SK-N-SH (cell line): ENCODE measurements at regions not wholly inside any gene's neighbourhood (a gene's known extent, or its start where the extent isn't known, plus 50 kb on each side); places are given as distances from the start of the nearest gene placed in this dataset.

Experiments used
- CTCF ChIA-PET: fragments of 300-600, 350-600 bp; formaldehyde crosslinking; extraction: SDS; loops from one replicate; lab custom pipeline; 2021; lab: Yijun Ruan, JAX
- POLR2A ChIA-PET: fragments of 350-600 bp; sonication (Branson Sonifier 250); formaldehyde crosslinking; extraction: SDS; loops from one replicate; lab custom pipeline; 2020; ENCODE audit warnings: antibody characterized with exemption, inconsistent platforms; lab: Yijun Ruan, JAX
- DNase-seq: peaks from one replicate; pipeline ENCODE4 v3.0.0; 2012
- H2AFZ ChIP-seq: fragments of 200-600 bp; sonication (generic); 2 replicates; pipeline ENCODE4 v1.8.1; 2016; ENCODE audit warnings: antibody characterized with exemption, mild to moderate bottlenecking, low read depth
- H3F3A ChIP-seq: fragments of 200-600 bp; sonication (generic); replicated peaks from 2 replicates; pipeline ENCODE3; 2016; ENCODE audit warnings: antibody characterized with exemption, mild to moderate bottlenecking; ENCODE audit not compliant: insufficient read depth
- H3K27ac ChIP-seq, 2 experiments: fragments of 200-500 bp in 1 of 2; fragments of 200-600 bp in 1 of 2; sonication (Bioruptor generic) in 1 of 2; sonication (generic), shearing (Covaris generic) in 1 of 2; 2 replicates each; pipeline versions ENCODE4 v1.5.1 to v1.6.1; 2014 to 2016; ENCODE audit warnings: low read depth in 2 of 2, inconsistent platforms in 1 of 2, low read length in 1 of 2, mild to moderate bottlenecking in 1 of 2, mixed read lengths in 1 of 2
- H3K27me3 ChIP-seq: fragments of 200-600 bp; sonication (generic), shearing (Covaris generic); 2 replicates; pipeline ENCODE4 v1.6.1; 2016; ENCODE audit warnings: mixed run types; ENCODE audit not compliant: insufficient read depth
- H3K36me3 ChIP-seq, 2 experiments: fragments of 200-500 bp in 1 of 2; fragments of 200-600 bp in 1 of 2; sonication (Bioruptor generic) in 1 of 2; sonication (generic) in 1 of 2; replicated peaks in 1 of 2; 2 replicates each; pipeline versions ENCODE3 to v1.5.1; 2014 to 2016; ENCODE audit warnings: low read length in 1 of 2, mild to moderate bottlenecking in 1 of 2; ENCODE audit not compliant: insufficient read depth in 2 of 2, control insufficient read depth in 1 of 2
- H3K4me1 ChIP-seq, 2 experiments: fragments of 200-500 bp in 1 of 2; fragments of 200-600 bp in 1 of 2; sonication (Bioruptor generic) in 1 of 2; sonication (generic), shearing (Covaris generic) in 1 of 2; 2 replicates each; pipeline versions ENCODE4 v1.5.1 to v1.6.1; 2014 to 2016; ENCODE audit warnings: low read depth in 1 of 2, low read length in 1 of 2, mixed run types in 1 of 2; ENCODE audit not compliant: insufficient read depth in 2 of 2, control insufficient read depth in 1 of 2
- H3K4me2 ChIP-seq: fragments of 200-600 bp; sonication (generic), shearing (Covaris generic); 2 replicates; pipeline ENCODE4 v1.6.1; 2017; ENCODE audit warnings: mixed run types
- H3K4me3 ChIP-seq, 2 experiments: fragments of 200-500 bp in 1 of 2; fragments of 200-600 bp in 1 of 2; sonication (Bioruptor generic) in 1 of 2; sonication (generic), shearing (Covaris generic) in 1 of 2; 2 replicates each; pipeline versions ENCODE4 v1.5.1 to v1.8.1; 2014 to 2016; ENCODE audit warnings: low read depth in 2 of 2, inconsistent platforms in 1 of 2, low read length in 1 of 2, mild to moderate bottlenecking in 1 of 2, mixed read lengths in 1 of 2, moderate library complexity in 1 of 2
- H3K79me2 ChIP-seq: fragments of 200-600 bp; sonication (generic); 2 replicates; pipeline ENCODE4 v1.8.1; 2017; ENCODE audit warnings: mild to moderate bottlenecking; ENCODE audit not compliant: insufficient read depth
- H3K9ac ChIP-seq: fragments of 200-600 bp; sonication (generic); 2 replicates; pipeline ENCODE4 v1.6.1; 2017; ENCODE audit warnings: mixed run types
- H3K9me2 ChIP-seq: fragments of 200-600 bp; sonication (generic); 2 replicates; pipeline ENCODE4 v1.6.1; 2017; ENCODE audit warnings: mixed run types
- H3K9me3 ChIP-seq: fragments of 200-600 bp; sonication (generic); 2 replicates; pipeline ENCODE4 v1.6.1; 2017; ENCODE audit warnings: mixed run types, mild to moderate bottlenecking, moderate library complexity
- H4K20me1 ChIP-seq: fragments of 200-600 bp; sonication (generic); 2 replicates; pipeline ENCODE4 v1.6.1; 2017; ENCODE audit warnings: mild to moderate bottlenecking, mixed run types; ENCODE audit not compliant: insufficient read depth
- CHD2 ChIP-seq: fragments of 150-350 bp; IDR thresholded peaks from 2 replicates; pipeline ENCODE4 v1.6.1; 2018; ENCODE audit warnings: low read length; ENCODE audit not compliant: partially characterized antibody
- CTCF ChIP-seq: fragments of 200-600 bp; sonication (generic); IDR thresholded peaks from 2 replicates; pipeline ENCODE4 v1.6.1; 2017; ENCODE audit warnings: antibody characterized with exemption, mild to moderate bottlenecking, moderate library complexity
- ELF1 ChIP-seq: IDR thresholded peaks from 2 replicates; pipeline ENCODE4 v1.4.0; 2012
- EP300 ChIP-seq, 2 experiments: IDR thresholded peaks; 2 replicates each; pipeline versions ENCODE4 v1.4.0 to v1.6.1; 2012; ENCODE audit warnings: borderline replicate concordance in 1 of 2, low read depth in 1 of 2, low read length in 1 of 2
- FOXJ3 ChIP-seq: sonication (generic); formaldehyde crosslinking; IDR thresholded peaks from 2 replicates; pipeline ENCODE4 v1.5.1; 2020; ENCODE audit warnings: mild to moderate bottlenecking, missing genetic modification reagents
- GATA2 ChIP-seq: sonication (generic); formaldehyde crosslinking; IDR thresholded peaks from 2 replicates; pipeline ENCODE4 v1.5.0; 2020; ENCODE audit warnings: mild to moderate bottlenecking, missing genetic modification reagents
- IRF3 ChIP-seq: fragments of 150-350 bp; IDR thresholded peaks from 2 replicates; pipeline ENCODE4 v1.6.1; 2016; ENCODE audit warnings: mild to moderate bottlenecking, low read depth, low read length
- MEF2A ChIP-seq: IDR thresholded peaks from 2 replicates; pipeline ENCODE4 v1.4.0; 2012; ENCODE audit warnings: low read depth, borderline replicate concordance
- NRF1 ChIP-seq: IDR thresholded peaks from 2 replicates; pipeline ENCODE4 v1.6.1; 2012; ENCODE audit warnings: low read depth, mild to moderate bottlenecking, low read length
- REST ChIP-seq: IDR thresholded peaks from 2 replicates; pipeline ENCODE4 v1.6.1; 2012; ENCODE audit warnings: mild to moderate bottlenecking, low read depth, low read length, moderate library complexity
- RFX5 ChIP-seq: IDR thresholded peaks from 2 replicates; pipeline ENCODE4 v1.6.1; 2012; ENCODE audit warnings: mild to moderate bottlenecking, improper control_type of control experiment, low read length
- SMC3 ChIP-seq: IDR thresholded peaks from 2 replicates; pipeline ENCODE4 v1.6.1; 2012; ENCODE audit warnings: low read depth, low read length, improper control_type of control experiment
- TAF1 ChIP-seq: IDR thresholded peaks from 2 replicates; pipeline ENCODE4 v1.6.1; 2012; ENCODE audit warnings: low read depth, mild to moderate bottlenecking, low read length, moderate library complexity, borderline replicate concordance
- TCF12 ChIP-seq: IDR thresholded peaks from 2 replicates; pipeline ENCODE4 v1.4.0; 2012
- ZBTB33 ChIP-seq: IDR thresholded peaks from 2 replicates; pipeline ENCODE4 v1.4.0; 2012; ENCODE audit warnings: low read depth, borderline replicate concordance
- WGBS: methylation state at CpG from one replicate; pipeline ENCODE4 v1.1.6; 2017; ENCODE audit warnings: low lambda C conversion rate; 5-methylcytosine and 5-hydroxymethylcytosine counted together

- TF ChIP-seq TAF1 (no peak), IRF3 (no peak), CTCF (no peak), CHD2 (no peak), EP300 (IDR thresholded peaks at IDR 0.05; ENCODE audit: borderline replicate concordance in 1 of 2, low read depth in 1 of 2, low read length in 1 of 2) (no peak)
Observed at GRCh38 chr6:100138346-100139022, 144.5 kb upstream of the MCHR2 start (continued).

- POLR2A ChIA-PET = no interaction called here
Observed at GRCh38 chr6:100137759-100138158, 143.7 kb upstream of the MCHR2 start.

More at GRCh38 chr6:100137759-100138158, 143.7 kb upstream of the MCHR2 start:
- CTCF ChIA-PET = interaction anchor here (0.9 to 1.2 kb wide), 2 partner anchors 21 to 31 kb away, joined by 3 read pairs; no protein-coding TSS in a partner anchor
- H2AFZ ChIP-seq = no peak overlapping the region
- no peak overlapping the region for H3K4me3 ChIP-seq
- no peaks in the 10 kb centered on the region for H3K9me2 ChIP-seq
- no peaks in the 10 kb centered on the region for H3K36me3 ChIP-seq
- H3K4me2 ChIP-seq = no peak overlapping the region
- TF ChIP-seq GATA2 (CRISPR knock-in tag) (no peak), ZBTB33 (no peak), RFX5 (no peak), NRF1 (no peak), MEF2A (no peak), CTCF (no peak), REST (no peak), ELF1 (no peak), FOXJ3 (no peak), TCF12 (no peak), SMC3 (no peak)
- peaks cover 21% of the 10 kb centered on the region; the same call in 1 of the 2 replicates for H3K27me3 ChIP-seq
- no peak overlapping the region for H3K9ac ChIP-seq
- no peak for DNase-seq
- WGBS = 4% methylated on average over 2 of the region's 2 CpGs
- no peak overlapping the region for H3K27ac ChIP-seq
- no peaks in the 10 kb centered on the region for H4K20me1 ChIP-seq
- no peaks in the 10 kb centered on the region for H3K4me1 ChIP-seq
- H3K9me3 ChIP-seq = no peaks in the 10 kb centered on the region
- H3K79me2 ChIP-seq = no peaks in the 10 kb centered on the region
- no peaks in the 10 kb centered on the region for H3F3A ChIP-seq
